Thymus (tissue), 11 donors: ENCODE measurements at regions not wholly inside any gene's neighbourhood (a gene's known extent, or its start where the extent isn't known, plus 50 kb on each side); places are given as distances from the start of the nearest gene placed in this dataset.

ENCODE experiments used
- DNase-seq, 9 donors: peaks; one replicate each; pipeline ENCODE4 v3.0.0-alpha.2; 2013; ENCODE audit warnings: low spot score in 9 of 9, low read depth in 6 of 9, missing footprints in 1 of 9
- H3K27ac ChIP-seq, 2 donors: one replicate each; pipeline ENCODE4 v1.5.1; 2013; ENCODE audit warnings: control low read depth in 1 of 2, low read depth in 1 of 2, low read length in 1 of 2, mild to moderate bottlenecking in 1 of 2, moderate library complexity in 1 of 2
- H3K27me3 ChIP-seq, 2 donors: one replicate each; pipeline ENCODE4 v1.5.1; 2013; ENCODE audit warnings: low read length in 1 of 2; ENCODE audit not compliant: control insufficient read depth in 2 of 2, insufficient read depth in 1 of 2
- H3K36me3 ChIP-seq, 2 donors: one replicate each; pipeline ENCODE4 v1.5.1; 2013; ENCODE audit warnings: low read length in 1 of 2, mild to moderate bottlenecking in 1 of 2, moderate library complexity in 1 of 2; ENCODE audit not compliant: control insufficient read depth in 2 of 2, insufficient read depth in 2 of 2
- H3K4me1 ChIP-seq, 2 donors: one replicate each; pipeline ENCODE4 v1.5.1; 2013; ENCODE audit warnings: low read length in 2 of 2; ENCODE audit not compliant: control insufficient read depth in 2 of 2, insufficient read depth in 2 of 2
- H3K4me3 ChIP-seq, 2 donors: one replicate each; pipeline ENCODE4 v1.5.1; 2013; ENCODE audit warnings: low read length in 2 of 2, control low read depth in 1 of 2, mild to moderate bottlenecking in 1 of 2
- H3K9me3 ChIP-seq, 2 donors: one replicate each; pipeline ENCODE4 v1.5.1; 2013; ENCODE audit warnings: low read length in 1 of 2, mild to moderate bottlenecking in 1 of 2; ENCODE audit not compliant: control insufficient read depth in 2 of 2, insufficient read depth in 1 of 2
- WGBS: extraction: QIAGEN DNeasy Blood & Tissue Kit; methylation state at CpG from one replicate; pipeline ENCODE4 v1.1.7; 2013; 5-methylcytosine and 5-hydroxymethylcytosine counted together
- donor health status: healthy.

DNA sequence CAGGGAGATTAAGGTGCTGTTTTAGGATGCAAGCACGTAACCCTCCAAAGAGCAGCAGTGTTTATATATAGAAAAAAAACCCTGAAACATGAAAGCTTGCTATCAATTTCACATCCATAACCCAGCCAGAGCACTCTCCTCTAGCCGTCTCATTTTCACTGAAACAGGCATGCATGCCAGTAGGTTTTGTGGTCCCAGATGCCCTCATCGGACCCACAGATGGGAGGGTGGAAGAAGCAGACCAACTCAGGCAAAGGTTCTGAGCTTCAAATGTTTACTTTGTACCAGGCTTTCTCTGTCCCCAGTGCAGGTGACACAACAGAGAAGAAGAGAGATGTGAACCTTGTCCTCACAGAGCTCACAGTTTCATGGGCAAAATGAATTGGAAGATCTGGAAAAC, 127.4 kb upstream of the ATP10B start:
- Histone ChIP-seq H3K36me3 (no peaks in the 10 kb centered on the region), H3K9me3 (no peaks in the 10 kb centered on the region), H3K4me1 (no peaks in the 10 kb centered on the region), H3K27me3 (no peaks in the 10 kb centered on the region), H3K4me3 (no peak overlapping the region), H3K27ac (no peak overlapping the region)
- DNase-seq, result no peak
- WGBS, result 60% methylated on average over 3 of the region's 3 CpGs

DNA sequence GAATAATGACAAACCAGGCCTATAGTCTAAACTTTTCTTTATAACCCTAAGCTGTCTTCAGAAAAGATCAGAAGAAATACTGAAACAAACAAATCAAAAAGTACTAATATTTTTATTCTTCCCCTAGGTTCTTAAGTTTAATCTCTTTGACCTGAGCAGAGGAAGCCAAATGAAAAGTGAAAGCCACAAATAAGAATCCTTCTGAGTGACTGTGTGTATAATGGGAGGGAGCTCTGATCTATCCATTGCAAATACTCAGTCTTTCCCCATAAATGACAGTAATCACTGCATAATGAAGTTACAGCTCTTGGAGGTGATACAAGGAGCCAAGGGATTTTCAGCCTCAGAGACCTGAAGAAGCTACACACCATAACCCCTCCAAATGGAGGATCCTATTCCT, 126.9 kb upstream of the ATP10B start:
- Histone ChIP-seq H3K4me1 (no peaks in the 10 kb centered on the region), H3K4me3 (no peak overlapping the region), H3K27ac (no peak overlapping the region), H3K36me3 (no peaks in the 10 kb centered on the region), H3K27me3 (no peaks in the 10 kb centered on the region), H3K9me3 (no peaks in the 10 kb centered on the region)
- no peak for DNase-seq

DNA sequence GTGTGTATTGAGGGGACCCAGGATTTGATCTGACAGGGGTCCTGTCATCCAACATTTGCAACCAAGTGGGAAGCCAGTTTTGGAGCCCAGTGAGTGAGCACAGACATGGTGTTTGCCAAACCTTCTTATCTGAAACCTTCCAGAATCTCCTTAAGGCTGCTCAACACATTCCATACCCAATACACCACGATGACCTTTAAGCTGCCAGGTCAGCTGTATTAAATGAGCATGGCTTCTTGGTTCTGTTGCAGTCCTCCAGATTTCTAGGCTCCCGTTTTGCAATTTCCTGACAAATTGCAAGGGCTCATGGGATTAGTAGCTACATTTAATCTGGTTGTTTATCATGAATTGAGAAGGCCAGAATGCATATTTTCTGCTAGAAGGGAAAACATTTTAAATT, 124.2 kb upstream of the ATP10B start:
- H3K4me1 ChIP-seq, result no peaks in the 10 kb centered on the region
- no peak overlapping the region for H3K27ac ChIP-seq
- 82% methylated on average over 2 of the region's 2 CpGs for WGBS
- H3K27me3 ChIP-seq, result no peaks in the 10 kb centered on the region
- no peaks in the 10 kb centered on the region for H3K9me3 ChIP-seq
- H3K4me3 ChIP-seq, result no peak overlapping the region
- no peak for DNase-seq
- H3K36me3 ChIP-seq, result no peaks in the 10 kb centered on the region

DNA sequence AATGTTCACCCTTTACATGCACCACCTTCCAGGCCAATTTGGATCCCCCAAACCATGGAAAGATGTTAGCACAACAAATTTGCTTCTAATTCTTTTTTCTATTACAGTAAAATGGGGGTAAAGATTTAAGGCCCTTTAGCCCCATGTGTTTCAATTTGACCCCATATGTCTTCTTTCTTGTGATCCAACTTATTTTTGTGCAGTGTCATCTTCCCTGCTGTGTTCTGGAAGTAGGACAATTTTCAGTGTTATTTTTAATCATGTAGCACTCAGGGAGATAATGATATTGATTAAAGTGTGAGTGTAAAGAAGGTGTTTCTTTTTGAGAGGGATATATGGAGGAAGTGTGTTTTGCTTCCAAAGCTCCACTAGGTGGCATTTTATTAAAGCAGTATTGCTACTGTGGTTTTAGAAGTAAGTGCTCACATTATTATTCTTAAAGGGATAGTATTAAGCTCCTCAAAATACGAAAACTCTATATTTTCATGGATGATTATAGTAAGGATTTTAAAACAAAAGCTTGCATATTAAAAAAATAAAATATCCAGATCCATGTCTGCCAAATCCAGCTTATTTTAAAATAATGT, 118.7 kb upstream of the ATP10B start:
- Histone ChIP-seq H3K27ac (no peak overlapping the region), H3K36me3 (no peaks in the 10 kb centered on the region), H3K4me3 (no peak overlapping the region), H3K27me3 (no peaks in the 10 kb centered on the region), H3K4me1 (no peaks in the 10 kb centered on the region), H3K9me3 (no peaks in the 10 kb centered on the region)
- DNase-seq, result no peak
- WGBS, result 65% methylated on average over 1 of the region's 1 CpG

DNA sequence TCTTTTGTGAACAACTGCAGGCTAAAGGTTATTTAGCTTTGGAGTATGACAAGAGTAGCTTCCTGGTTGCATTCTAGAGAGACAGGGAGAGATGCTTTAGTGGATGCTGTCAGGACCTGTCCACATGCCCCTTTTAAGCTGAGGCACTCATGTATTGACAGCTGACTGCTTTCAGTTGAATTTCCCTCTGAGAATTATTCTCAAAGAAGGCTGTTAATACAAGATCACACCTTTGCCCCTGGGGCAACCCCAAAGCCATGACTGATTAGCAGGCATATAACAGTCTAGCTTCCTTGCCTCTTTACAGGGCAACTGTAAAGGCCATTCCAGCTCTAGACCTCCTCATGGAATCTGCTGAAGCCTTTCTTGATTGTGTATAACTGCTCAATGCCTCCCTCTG, 117.6 kb upstream of the ATP10B start:
- Histone ChIP-seq H3K4me1 (no peaks in the 10 kb centered on the region), H3K4me3 (no peak overlapping the region), H3K9me3 (no peaks in the 10 kb centered on the region), H3K27me3 (no peaks in the 10 kb centered on the region), H3K27ac (no peak overlapping the region), H3K36me3 (no peaks in the 10 kb centered on the region)
- DNase-seq, result no peak

DNA sequence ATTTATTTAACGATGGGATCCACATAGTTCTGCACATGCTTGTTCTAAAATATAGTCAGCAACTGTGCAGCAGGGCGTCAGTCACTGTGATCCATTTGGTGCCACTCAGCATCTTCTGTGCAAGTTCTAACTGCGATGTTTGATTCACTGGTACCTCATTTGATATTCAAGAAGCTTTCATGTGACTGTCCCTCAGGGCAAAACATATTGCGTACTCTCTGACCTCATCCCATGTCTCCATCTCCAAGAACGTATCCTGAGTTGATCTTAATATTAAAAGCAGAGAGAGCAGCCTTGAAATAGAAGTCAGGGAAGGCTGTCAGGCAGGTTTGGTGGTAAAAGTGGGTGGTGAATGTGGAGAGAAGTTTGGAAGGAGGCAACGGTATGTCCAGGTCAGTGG, 116.5 kb upstream of the ATP10B start:
- Histone ChIP-seq H3K27ac (no peak overlapping the region), H3K36me3 (no peaks in the 10 kb centered on the region), H3K27me3 (no peaks in the 10 kb centered on the region), H3K4me3 (no peak overlapping the region), H3K4me1 (no peaks in the 10 kb centered on the region), H3K9me3 (no peaks in the 10 kb centered on the region)
- WGBS, result 94% methylated on average over 6 of the region's 6 CpGs
- no peak for DNase-seq

GRCh38 chr5:160966921-160967320, 114.9 kb upstream of the ATP10B start:
- WGBS, result 81% methylated on average over 2 of the region's 2 CpGs
- H3K4me3 ChIP-seq, result no peak overlapping the region
- no peaks in the 10 kb centered on the region for H3K36me3 ChIP-seq
- no peaks in the 10 kb centered on the region for H3K4me1 ChIP-seq
- H3K27me3 ChIP-seq, result no peaks in the 10 kb centered on the region
- no peak overlapping the region for H3K27ac ChIP-seq
- no peaks in the 10 kb centered on the region for H3K9me3 ChIP-seq
- no peak for DNase-seq

- Histone ChIP-seq H3K4me3 (no peak overlapping the region), H3K27ac (no peak overlapping the region), H3K9me3 (no peaks in the 10 kb centered on the region), H3K36me3 (no peaks in the 10 kb centered on the region), H3K27me3 (no peaks in the 10 kb centered on the region), H3K4me1 (no peaks in the 10 kb centered on the region)
- DNase-seq, result no peak
- 94% methylated on average over 2 of the region's 2 CpGs for WGBS
These were observed 109.8 kb upstream of the ATP10B start for GRCh38 chr5:160961761-160962160.

DNA sequence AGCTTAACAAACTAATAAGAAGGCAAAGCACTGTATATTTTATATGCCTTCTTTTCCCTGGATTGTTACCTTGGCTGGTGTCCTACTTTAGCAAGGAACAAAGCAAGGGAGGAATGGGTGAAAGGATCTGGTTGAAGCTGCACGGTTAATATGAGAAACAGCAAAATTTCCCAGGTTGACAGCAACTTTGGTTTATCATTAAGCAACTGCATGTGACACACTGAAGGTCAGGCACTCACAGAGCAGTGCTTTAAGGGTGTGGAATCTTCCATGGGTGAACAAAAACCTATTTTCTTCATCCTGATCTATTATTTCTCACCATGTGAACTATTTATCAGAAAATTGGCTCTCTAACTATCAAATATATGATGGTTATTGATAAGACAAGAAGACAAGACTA, 109.0 kb upstream of the ATP10B start:
- no peak for DNase-seq
- H3K4me3 ChIP-seq, result no peak overlapping the region
- H3K4me1 ChIP-seq, result no peaks in the 10 kb centered on the region
- no peaks in the 10 kb centered on the region for H3K36me3 ChIP-seq
- no peaks in the 10 kb centered on the region for H3K27me3 ChIP-seq
- H3K9me3 ChIP-seq, result no peaks in the 10 kb centered on the region
- WGBS, result 85% methylated on average over 1 of the region's 1 CpG
- H3K27ac ChIP-seq, result no peak overlapping the region

GRCh38 chr5:160960592-160960991, 108.6 kb upstream of the ATP10B start:
- DNase-seq, result no peak
- peak overlapping the region in 1 of 2 donors; percentile 65 for H3K27ac ChIP-seq
- H3K9me3 ChIP-seq, result no peaks in the 10 kb centered on the region
- no peak overlapping the region for H3K4me3 ChIP-seq
- H3K36me3 ChIP-seq, result no peaks in the 10 kb centered on the region
- H3K4me1 ChIP-seq, result no peaks in the 10 kb centered on the region
- 80% methylated on average over 2 of the region's 2 CpGs for WGBS
- H3K27me3 ChIP-seq, result no peaks in the 10 kb centered on the region
